NB4 (cell line): ENCODE measurements at regions not wholly inside any gene's neighbourhood (a gene's known extent, or its start where the extent isn't known, plus 50 kb on each side); places are given as distances from the start of the nearest gene placed in this dataset.
"Not testable (repeated sequence)": the region's sequence is repeated elsewhere in the genome, so short reads cannot be mapped to it uniquely, and the experiment has no call there.

Experiments
- DNase-seq: peaks from one replicate; pipeline ENCODE4 v3.0.0; 2010; ENCODE audit warnings: low read depth
- H3K4me3 ChIP-seq: one replicate; pipeline ENCODE4 v1.5.1; 2011; ENCODE audit warnings: mild to moderate bottlenecking, low read depth, low read length, moderate library complexity

DNA sequence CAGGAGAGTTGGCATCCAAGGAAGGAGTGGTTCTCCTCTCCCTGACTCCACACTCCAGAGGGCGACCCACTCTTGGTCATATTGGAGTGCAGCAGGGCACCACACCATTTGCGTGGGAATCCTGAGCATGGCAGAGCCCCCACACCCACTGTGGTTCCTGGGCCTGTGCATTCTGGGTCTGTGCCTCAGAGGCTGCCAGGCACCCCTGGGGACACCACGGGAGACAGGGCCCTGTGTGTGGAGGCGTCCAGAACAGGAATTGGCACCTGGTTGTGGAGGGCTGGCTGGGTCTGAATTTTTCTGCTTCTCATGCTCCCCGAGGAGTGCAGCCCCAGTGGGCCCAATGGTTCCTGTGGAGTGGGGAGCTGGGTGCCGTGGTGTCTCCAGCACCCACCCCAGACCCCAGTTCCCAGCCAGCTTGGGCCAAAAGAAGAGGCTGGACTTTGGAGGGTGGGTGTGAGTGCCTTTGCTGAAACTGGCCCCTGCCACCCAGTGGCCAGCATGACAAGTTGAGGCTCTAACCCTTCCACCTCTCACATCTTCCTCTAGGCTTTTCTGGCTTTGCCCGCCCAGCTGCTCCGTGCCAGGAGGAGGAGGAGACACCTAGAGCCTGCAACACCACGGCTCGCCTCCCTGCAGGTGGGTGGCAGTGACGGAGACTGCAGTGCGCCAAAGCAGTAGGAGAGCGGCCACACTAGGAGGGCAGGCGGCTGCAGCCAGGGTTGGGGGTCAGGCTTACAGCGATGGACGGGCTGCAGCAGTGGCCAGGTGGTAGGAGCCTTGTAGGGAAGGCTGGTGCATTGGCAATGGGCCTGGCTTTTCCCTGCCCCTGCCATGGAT lies 250.7 kb downstream of the TP53TG3F start:
- not testable (repeated sequence) for DNase-seq, H3K4me3 ChIP-seq

DNA sequence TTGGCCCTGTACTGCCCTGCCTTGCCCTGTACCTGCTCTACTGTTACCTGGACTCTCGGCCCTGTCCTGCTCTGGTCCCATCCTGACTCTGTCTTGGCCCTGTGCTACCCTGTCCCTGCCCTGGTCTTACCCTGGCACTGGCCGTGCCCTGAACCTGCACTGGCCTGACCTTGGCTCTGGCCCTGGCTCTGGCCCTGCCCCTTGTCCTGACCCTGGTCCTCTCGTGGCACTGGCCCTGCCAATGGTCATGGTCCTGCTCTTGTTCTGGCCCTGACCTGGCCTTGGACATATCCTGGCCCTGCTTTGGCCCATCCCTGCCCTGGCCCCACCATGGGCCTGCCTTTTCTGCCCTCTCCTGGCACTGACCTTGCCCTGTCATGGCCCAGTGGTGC lies 251.3 kb downstream of the TP53TG3F start:
- not testable (repeated sequence) for DNase-seq, H3K4me3 ChIP-seq

DNA sequence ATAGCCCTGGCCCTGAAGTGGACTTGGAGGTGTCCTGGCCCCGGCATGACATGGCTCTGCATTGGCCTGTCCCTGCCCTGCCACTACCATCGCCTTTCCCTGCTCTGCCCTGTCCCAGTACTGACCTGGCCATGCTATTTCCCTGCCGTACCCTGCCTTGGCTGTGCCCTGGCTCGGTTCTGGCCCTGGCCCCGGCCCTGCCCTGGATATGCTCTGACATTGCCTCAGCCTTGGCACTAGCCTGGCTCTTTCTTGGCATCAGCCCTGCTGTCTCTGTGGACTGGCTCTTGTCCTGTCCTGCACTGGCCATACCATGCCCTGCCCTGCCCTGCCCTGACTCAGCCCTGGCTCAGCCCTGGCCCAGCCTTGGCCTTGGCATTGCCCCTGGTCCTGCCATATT lies 252.2 kb downstream of the TP53TG3F start:
- DNase-seq, H3K4me3 ChIP-seq: not testable (repeated sequence)

DNA sequence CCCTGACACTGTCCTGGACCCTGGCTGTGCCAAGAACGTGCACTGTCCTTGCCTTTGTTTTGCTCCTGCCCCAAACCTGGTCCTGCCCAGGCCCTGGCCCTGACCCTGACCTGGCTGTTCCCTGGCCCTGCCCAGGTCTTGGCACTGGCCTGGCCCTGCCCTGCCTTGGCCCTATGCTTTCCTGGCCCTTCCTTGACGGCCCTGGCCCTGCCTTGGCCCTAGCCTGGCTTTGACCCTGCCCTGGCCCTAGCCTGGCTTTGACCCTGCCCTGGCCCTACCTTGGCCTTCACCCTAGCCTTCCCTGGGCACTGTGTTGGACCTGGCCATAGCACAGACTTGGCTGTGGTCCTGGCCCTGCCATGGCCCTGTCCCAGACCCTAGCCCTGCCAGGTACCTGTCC lies 252.9 kb downstream of the TP53TG3F start:
- not testable (repeated sequence) for DNase-seq

DNA sequence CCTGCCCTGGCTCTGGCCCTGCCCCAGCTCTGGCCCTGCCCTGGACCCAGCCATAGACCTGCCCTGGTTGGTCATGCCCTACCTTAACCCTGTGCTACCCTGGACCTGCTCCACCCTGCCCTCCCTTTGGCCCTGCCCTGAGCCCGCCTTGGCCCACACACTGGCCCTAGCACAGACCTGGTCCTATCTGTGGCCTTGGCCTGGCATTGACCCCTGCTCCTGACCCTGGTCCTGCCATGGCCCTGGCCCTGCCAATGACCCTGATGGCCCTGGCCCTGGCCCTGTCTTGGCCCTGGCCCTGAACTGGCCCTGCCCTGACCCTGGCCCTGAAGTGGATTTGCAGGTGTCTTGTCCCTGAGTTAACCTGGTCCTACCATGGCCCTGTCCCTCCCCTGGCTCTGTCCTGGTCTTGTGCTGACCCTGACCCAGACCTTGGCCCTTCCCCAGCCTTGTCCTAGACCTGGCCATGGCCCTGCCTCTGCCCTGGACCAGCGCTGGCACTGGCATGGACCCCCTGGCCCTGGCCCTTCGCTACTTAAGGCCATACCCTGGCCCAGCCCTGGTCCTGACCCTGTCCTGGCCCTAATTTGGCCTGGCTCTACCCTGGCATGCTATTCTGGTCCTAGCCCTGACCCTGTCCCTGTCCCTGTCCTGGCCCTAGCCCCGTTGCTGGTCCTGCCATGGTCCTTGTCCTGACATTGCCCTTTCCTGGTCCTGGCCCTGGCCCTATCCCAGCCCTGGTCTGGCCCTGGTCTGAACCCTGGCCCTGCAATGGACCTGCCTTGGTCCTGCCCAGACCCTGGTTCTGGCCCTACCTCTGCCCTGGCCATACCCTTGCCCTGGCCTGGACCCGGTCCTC lies 253.7 kb downstream of the TP53TG3F start:
- H3K4me3 ChIP-seq, DNase-seq: not testable (repeated sequence)

More for the DNA sequence above, 252.9 kb downstream of the TP53TG3F start:
- H3K4me3 ChIP-seq = not testable (repeated sequence)

DNA sequence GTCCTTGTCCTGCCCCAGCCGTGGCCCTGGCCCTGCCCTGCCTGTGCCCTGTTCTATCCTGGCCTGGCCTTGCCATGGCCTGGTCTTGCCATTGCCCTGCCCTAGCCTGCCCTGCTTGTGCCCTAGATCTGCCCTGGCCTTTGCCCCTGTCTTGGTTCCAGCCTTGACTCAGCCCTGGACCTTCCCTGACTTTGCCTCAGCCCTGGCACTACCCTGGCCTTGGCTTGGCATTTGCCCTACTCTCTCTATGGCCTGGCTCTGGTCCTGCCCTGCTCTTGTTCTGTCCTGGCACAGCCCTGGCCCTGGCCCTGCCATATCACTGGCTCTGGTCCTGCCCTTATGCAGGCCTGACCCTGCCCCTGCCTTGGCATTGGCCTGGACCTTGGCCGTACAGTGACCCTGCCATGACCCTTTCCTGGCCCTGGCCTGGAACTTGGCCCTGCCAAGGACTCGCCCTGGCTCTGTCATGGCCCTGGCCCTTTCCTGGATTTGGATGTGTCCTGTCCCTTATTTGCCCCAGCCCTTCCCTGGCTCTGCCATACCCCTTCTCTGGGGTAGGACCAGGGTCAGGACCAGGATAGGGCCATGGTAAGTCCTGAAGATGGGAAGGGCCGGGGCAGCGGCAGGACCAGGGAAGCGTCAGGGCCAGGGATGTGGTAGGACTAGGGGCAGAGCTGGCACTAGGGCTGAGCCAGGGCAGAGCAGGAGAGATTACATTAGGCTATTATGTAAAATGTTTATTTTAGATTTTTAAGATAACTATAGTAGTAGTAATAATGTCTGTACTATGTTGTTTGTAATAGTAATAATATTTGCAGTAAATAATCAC lies 254.5 kb downstream of the TP53TG3F start:
- not testable (repeated sequence) for DNase-seq, H3K4me3 ChIP-seq

DNA sequence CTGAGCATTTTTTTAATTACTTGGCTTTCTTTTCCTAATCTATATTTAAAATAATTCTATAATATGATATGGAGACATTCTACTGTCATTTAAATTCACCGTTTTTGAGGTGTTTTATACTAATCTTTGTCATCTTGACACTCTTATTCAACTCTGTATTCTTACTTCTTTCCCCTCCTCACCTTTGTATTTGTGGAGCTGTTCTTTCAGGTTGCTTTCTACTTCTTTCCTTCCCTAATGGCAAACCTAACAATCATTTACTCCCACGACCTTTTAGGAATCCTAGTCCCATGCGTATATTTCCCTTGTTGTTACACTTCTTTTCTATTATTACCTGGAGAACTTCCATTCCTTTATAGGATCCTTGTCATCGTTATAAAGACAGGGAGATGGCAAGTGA lies 271.8 kb downstream of the TP53TG3F start:
- not testable (repeated sequence) for DNase-seq, H3K4me3 ChIP-seq

DNA sequence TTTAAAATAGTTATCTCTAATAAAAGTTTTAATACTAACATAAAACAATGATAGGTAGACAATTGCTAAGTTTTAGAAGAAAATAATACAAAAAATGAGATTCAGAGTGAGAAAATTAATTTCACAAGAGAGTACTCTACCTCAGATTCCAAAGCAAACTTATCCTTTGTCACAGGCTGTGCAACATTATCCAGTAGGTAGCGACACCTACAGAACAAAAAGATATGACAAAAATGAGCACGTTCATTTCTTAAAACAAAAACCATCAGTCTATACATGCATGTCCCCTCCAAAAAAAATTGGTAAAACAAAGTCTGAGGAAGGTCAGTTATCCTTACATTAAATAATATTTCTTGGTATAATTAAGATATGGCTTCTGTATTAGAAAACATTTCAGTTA lies 275.2 kb downstream of the TP53TG3F start:
- DNase-seq = peak; percentile 1
- not testable (repeated sequence) for H3K4me3 ChIP-seq

DNA sequence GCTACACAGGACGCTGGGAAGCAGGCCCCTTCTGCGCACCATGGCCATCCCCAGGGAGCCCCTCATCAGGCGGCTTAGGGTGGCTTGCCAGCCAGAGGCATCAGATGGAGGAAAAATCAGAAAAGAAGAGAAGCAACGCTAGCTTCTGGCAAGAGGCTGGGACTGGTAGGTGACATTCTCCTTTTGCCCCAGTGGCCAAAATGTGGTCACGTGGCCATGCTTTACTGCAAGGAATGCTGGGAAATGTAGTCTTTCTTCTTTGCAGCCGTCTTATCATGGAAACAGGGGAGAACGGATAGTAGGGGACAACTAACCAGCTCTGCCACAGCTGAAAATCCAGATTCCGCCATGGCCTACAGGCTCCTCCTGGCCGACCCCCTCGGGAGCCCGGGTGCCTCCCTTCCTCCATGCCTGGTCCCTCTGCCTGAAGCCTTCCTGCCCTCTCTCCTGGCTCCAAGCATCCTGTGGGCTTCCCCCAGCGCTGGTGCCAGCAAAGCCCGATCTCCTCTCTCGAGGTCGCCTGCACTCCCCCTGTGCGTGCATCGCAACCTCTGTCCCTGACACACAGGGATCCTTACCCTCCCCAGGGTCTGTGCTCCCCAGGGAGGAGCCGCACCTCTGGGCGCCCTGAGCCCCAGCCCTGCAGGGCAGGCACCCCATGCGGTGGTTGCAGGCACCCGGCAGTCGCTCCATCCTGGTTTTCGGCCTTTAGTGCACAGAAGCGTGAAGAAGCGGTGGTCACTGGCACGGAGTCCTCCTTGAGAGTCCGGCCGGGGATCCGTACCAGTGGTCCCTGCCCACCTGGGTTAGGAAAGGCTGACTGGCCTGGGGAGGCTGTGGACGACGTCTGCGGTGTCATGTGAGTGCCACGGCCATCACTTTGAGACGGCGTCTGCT lies 307.7 kb downstream of the TP53TG3F start:
- DNase-seq = peak; percentile 1
- H3K4me3 ChIP-seq = not testable (repeated sequence)

DNA sequence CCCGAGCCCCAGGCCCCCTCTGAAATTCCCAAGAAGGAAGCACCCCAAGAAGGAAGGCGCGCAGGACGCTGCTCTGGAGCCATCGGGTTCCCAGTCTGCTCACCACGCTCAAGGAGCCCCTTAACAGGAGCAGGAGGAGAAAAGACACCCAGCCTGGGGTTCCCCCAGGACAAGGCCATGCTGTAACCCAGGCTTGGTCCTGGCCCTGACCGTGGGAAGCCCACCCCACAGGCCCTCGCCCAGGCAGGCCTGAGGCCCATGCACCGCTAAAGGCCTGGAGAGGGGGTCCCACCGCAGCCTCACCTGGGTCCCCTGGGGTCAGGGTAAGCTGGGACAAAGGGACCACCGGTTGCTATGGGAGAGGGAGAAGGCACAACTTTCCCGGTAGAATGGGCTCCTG lies 309.3 kb downstream of the TP53TG3F start:
- DNase-seq = not testable (repeated sequence)

DNA sequence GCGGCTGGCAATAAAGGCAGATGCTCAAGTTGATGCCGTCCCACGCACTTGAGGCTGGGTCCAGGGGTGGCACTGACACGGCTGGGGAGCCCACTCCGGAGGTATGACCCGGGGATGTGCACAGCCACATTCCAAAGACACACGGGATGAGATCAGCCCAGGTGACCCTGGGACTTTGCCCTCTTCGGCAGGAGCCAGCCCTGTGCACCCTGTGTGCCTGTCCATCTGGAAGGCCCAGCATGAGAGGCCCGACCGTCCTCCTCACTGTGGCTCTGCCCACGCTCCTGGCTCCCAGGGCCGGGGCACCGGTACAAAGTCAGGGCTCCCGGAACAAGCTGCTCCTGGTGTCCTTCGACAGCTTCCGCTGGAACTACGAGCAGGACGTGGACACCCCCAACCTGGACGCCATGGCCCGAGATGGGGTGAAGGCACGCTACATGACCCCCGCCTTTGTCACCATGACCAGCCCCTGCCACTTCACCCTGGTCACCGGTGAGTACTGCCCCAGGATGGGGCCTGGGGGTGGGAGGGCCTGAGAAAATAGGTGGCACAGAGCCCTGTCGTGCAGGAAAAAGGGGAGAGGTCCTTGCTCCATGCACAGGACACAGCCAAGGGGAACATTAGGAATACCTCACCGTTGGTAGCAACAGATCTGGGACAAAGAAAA lies 309.9 kb downstream of the TP53TG3F start:
- not testable (repeated sequence) for DNase-seq, H3K4me3 ChIP-seq

More for the DNA sequence above, 309.3 kb downstream of the TP53TG3F start:
- H3K4me3 ChIP-seq = not testable (repeated sequence)

DNA sequence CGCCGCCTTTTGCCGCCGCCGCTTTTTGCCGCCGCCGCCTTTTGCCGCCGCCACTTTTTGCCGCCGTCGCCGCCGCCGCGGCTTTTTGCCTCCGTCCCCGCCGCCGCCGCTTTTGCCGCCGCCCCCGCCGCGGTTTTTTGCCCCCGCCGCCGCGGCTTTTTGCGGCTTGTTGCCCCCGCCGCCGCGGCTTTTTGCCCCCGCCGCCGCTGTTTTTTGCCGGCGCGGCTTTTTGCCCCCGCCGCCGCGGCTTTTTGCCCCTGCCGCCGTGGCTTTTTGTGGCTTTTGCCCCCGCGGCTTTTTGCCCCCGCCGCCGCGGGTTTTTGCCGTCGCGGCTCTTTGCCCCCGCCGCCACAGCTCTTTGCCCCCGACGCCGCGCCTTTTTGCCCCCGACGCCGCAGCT lies 311.1 kb downstream of the TP53TG3F start:
- not testable (repeated sequence) for DNase-seq, H3K4me3 ChIP-seq

DNA sequence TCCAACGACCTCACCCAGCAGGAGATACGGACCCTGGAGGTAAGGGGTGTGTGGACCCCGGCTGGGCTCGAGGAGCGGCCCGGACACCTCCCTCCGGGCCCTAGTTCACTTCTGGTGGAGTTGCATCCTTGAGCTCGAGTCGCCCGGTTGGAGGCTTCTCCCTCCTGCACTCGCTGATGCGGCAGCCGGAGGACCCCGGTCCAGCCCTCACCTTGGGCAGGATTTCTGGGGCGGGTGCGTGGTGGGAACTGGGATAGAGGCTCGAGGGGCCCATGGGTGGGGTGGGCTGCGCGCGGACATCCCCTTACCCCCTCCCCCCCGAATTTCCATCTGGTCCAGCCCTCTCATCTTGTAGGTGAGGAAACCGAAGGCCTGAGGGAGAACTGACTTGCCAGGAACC lies 311.8 kb downstream of the TP53TG3F start:
- not testable (repeated sequence) for H3K4me3 ChIP-seq, DNase-seq

DNA sequence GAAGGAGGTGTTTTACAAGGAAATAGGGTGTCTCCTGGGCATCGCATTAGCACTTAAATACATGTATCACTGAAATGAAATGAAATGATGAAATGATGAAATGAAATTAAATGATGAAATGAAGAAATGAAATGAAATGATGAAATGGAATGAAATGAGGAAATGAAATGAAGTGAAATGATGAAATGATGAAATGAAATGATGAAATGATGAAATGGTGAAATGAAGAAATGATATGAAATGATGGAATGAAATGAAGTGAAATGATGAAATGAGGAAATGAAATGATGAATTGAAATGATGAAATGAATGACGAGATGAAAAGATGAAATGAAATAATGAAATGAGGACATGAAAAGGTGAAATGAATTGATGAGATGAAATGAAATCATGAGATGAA lies 314.6 kb downstream of the TP53TG3F start:
- H3K4me3 ChIP-seq, DNase-seq: not testable (repeated sequence)

DNA sequence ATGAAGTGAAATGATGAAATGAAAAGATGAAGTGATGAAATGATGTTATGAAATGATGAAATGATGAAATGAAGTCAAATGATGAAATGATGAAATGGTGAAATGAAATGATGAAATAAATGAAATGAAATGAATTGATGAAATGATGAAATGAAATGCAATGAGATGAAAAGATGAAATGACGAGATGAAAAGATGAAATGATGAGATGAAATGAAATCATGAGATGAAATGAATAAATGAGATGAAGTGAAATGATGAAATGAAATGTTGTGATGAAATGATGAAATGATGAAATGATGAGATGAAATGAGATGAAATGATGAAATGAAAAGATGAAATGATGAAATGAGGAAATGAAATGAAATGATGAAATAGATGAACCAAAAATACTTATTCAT lies 315.3 kb downstream of the TP53TG3F start:
- not testable (repeated sequence) for DNase-seq, H3K4me3 ChIP-seq

DNA sequence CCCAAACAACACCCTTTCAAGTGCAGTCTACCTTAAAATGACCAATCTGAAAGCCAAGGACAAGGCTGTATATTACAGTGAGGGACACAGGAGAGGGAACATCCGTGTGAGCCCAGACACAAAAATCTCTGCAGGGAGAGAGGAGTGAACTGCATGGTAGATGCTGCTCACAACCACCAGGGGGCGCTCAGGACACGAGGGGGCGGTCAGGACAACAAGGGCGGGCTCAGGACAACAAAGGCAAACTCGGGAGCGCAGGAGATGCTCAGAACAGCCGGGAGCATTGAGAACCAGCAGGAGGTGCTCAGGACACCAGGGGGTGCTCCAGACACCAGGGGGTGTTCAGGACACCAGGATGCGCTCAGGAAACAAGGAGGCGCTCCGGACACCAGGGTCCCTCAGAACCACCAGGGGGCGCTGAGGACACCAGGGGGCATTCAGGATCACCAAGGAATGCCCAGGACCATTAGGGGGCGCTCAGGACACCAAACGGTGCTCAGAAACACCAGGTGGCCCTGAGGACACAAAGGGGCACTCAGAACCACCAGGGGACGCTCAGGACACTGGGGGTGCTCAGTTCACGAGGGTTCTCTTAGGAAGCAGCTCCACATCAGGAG lies 357.0 kb downstream of the TP53TG3F start:
- DNase-seq, H3K4me3 ChIP-seq: not testable (repeated sequence)

DNA sequence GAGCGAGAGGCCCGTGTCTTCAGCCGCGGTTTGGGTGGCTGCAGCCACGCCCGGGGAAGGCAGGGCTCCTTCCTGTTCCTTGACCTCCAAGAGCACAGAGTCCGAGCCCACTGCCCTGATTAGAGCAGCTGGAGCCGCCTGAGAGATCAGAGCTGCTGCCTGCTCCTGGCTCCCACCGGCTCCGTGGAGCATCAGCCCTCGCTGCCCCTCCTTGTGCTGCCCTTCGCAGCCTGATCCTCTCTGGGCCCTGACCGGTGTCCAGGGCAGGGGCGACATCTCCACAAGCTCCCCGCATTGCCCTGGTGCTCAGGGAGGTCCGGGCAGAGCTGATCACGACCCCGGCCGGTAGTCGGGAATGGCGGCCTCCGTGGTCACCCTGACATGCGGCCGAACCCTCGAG lies 365.3 kb downstream of the TP53TG3F start:
- not testable (repeated sequence) for H3K4me3 ChIP-seq, DNase-seq
